ENCODE measurements at regions not wholly inside any gene's neighbourhood (a gene's known extent, or its start where the extent isn't known, plus 50 kb on each side); places are given as distances from the start of the nearest gene placed in this dataset.

DNA sequence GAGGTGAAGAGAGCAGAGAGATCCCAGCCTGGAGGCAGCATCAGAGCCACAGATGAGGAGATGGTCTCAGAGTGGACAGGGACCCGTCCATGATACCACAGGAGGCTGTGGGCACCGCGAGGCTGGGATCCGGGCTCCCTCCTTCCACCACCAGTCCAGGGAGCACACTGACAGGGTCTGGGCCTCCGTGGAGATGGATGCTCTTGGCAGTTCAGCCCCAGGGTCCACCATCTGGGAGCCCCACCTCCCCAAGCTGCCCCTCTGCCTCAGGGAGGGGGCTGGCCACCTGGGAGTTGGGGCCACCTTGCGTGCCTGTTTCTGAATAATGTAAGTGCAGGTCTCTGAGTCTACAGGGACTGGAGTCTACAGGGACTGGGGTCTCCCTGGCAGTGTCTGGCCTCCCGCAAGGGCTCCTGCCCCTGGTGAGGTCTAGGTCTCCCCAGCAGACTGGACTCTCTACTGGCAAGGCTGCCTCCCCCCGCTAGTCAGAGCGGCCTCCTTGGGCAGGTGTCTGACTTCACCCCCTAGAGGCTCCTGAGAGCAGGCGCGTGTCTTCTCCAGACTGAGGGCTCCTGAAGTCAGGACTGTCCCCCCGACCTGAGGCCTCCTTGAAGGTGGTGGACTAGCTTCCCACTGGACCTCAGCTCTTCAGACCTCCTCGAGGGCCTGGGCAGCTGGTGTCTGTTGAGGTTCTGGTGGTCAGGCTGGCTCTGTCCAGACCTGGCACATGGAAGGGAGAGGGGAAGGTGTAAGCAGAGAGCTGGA is 218.5 kb downstream of the PTPRU start:
- H3K4me3 ChIP-seq (ENCODE audit: low read depth, low read length): no peak overlapping the region
- POLR2A ChIA-PET: no interaction called here
- no peaks in the 10 kb centered on the region; the same call in 1 of the 2 replicates for H3K27me3 ChIP-seq (ENCODE audit: control insufficient read depth, insufficient read depth, low read length)
- no peaks in the 10 kb centered on the region for H3K36me3 ChIP-seq (ENCODE audit: control insufficient read depth, insufficient read depth, low read length)
- CTCF ChIA-PET: no interaction called here
- TF ChIP-seq, protein P1, sequence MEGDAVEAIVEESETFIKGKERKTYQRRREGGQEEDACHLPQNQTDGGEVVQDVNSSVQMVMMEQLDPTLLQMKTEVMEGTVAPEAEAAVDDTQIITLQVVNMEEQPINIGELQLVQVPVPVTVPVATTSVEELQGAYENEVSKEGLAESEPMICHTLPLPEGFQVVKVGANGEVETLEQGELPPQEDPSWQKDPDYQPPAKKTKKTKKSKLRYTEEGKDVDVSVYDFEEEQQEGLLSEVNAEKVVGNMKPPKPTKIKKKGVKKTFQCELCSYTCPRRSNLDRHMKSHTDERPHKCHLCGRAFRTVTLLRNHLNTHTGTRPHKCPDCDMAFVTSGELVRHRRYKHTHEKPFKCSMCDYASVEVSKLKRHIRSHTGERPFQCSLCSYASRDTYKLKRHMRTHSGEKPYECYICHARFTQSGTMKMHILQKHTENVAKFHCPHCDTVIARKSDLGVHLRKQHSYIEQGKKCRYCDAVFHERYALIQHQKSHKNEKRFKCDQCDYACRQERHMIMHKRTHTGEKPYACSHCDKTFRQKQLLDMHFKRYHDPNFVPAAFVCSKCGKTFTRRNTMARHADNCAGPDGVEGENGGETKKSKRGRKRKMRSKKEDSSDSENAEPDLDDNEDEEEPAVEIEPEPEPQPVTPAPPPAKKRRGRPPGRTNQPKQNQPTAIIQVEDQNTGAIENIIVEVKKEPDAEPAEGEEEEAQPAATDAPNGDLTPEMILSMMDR (IDR thresholded peaks at IDR 0.05; ENCODE audit: insufficient read depth, low read depth, low read length): no peak
- no peak for DNase-seq (ENCODE audit: low read depth)

DNA sequence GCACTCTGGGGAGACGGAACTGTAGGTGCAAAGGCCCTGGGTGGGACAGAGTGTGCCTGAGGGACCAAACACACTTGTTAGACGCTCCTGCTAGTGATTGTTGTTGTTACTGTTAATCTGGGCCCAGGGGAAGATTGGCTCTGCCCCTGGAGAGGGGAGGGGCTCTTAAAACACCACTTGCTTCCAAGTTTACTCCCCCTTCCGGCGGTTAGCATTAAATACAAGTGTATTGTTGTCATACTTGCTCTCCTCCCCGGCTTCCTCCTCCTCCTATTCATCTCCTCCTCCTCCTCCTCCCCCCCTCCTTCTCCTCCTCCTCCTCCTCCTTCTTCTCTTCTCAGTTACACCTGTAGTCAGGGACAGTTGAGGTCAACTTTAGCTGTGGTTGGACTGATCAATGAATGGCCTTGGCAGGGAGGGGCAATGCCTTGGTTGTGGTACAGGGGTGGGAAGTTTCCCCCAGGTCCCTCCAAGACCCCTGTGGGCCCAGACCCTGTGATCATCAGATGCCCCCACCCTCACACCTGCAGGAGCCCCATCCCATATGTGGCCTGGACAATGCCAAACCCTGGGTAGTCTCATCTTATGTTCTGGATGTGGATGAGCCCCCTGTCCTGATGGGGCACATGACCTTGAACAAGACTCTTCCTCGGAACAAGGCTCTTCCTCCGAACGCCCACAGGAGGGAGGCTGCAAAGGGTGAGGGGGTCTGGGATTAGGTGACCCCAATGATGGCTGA is 217.3 kb downstream of the PTPRU start:
- POLR2A ChIA-PET: no interaction called here
- H3K27me3 ChIP-seq (ENCODE audit: control insufficient read depth, insufficient read depth, low read length): no peaks in the 10 kb centered on the region; the same call in 1 of the 2 replicates

DNA sequence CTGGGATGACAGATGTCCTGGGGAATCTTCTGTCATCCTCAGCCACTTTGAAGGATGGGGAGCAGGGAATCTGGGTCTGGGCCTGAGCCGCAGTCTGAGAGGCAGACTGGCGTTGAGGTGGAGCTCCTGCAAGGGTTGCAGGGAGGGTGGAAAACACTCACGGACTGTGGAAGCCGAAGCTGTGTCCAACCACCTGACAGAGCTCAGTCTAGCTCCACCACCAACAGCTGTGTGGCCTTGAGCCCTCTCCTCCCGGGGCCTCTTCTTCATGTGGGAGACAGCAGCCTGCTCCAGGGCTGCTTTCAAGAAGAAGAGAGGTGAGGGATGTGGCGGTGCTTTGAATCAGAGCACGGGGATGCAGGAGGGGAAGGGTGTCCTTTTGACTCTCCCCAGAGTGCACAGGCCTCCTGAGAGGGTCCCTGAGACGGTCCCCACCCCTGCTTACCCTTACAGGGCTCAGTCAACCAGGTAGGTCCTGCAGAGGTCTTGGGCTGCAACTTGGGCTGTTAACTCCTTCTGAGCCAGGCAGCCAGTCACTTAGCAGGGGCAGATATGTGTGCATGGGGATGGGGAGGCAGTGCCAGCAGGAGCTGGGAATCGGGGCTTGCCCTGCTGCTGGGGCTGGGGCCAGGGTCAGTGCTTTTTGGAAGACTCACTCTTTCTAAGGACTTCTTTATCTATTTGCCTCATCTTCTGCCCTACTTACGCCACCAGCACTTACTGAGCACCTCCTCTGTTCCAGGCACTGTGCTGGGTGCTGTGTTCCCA is 216.3 kb downstream of the PTPRU start:
- CTCF ChIA-PET: interaction anchor here (0.8 to 1.2 kb wide), 2 partner anchors 14 to 216 kb away, joined by 3 to 4 read pairs; partner anchors contain the start of gene PTPRU
- TF ChIP-seq, protein P1 (IDR thresholded peaks at IDR 0.05; ENCODE audit: insufficient read depth, low read depth, low read length): no peak
- DNase-seq (ENCODE audit: low read depth): no peak
- no peaks in the 10 kb centered on the region; the same call in 1 of the 2 replicates for H3K27me3 ChIP-seq (ENCODE audit: control insufficient read depth, insufficient read depth, low read length)
- H3K36me3 ChIP-seq (ENCODE audit: control insufficient read depth, insufficient read depth, low read length): no peaks in the 10 kb centered on the region
- H3K4me3 ChIP-seq (ENCODE audit: low read depth, low read length): no peak overlapping the region
- POLR2A ChIA-PET: no interaction called here

More for the DNA sequence above, 217.3 kb downstream of the PTPRU start:
- peak; percentile 2 for DNase-seq (ENCODE audit: low read depth)
- TF ChIP-seq, protein P1 (IDR thresholded peaks at IDR 0.05; ENCODE audit: insufficient read depth, low read depth, low read length): peak; percentile 42
- no peaks in the 10 kb centered on the region for H3K36me3 ChIP-seq (ENCODE audit: control insufficient read depth, insufficient read depth, low read length)
- H3K4me3 ChIP-seq (ENCODE audit: low read depth, low read length): no peak overlapping the region
- CTCF ChIA-PET: interaction anchor here (0.7 kb wide), 1 partner anchor 21 kb away, joined by 5 read pairs; no protein-coding TSS in a partner anchor

DNA sequence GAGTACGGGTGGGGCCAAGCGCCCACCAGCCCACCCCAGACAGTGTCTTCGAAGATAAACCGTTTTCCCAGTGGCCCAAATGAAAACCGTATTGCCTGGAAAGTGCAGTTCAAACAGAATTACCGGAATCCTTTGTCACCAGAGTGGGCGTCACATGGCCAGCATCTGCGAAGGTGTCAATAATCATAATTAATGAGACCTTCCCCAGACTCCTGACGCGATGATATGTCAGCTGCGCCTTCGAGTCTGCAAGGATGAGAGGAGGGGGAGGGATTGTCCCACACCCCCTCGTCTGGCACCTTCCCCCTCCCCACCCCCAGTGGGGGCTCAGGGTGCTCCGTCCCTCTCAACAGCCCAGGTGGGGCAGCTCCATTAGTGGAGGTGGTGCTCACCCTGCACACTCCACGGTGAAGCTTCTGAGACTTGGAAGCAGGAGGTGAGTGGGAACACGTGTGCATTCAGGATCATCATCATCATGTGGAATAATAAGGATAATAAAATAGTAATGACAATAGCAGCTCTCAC is 215.1 kb downstream of the PTPRU start:
- CTCF ChIA-PET: interaction anchor here (1.2 kb wide), 1 partner anchor 215 kb away, joined by 4 read pairs; the partner anchor contains the start of gene PTPRU
- no peak for DNase-seq (ENCODE audit: low read depth)

More for the DNA sequence above, 215.1 kb downstream of the PTPRU start:
- H3K36me3 ChIP-seq (ENCODE audit: control insufficient read depth, insufficient read depth, low read length): no peaks in the 10 kb centered on the region
- TF ChIP-seq, protein P1 (IDR thresholded peaks at IDR 0.05; ENCODE audit: insufficient read depth, low read depth, low read length): no peak
- no peaks in the 10 kb centered on the region; the same call in 1 of the 2 replicates for H3K27me3 ChIP-seq (ENCODE audit: control insufficient read depth, insufficient read depth, low read length)
- POLR2A ChIA-PET: no interaction called here
- no peak overlapping the region for H3K4me3 ChIP-seq (ENCODE audit: low read depth, low read length)

Data from BJ (cell line).